CD4-positive, alpha-beta T cell (primary cell): ENCODE measurements at regions not wholly inside any gene's neighbourhood (a gene's known extent, or its start where the extent isn't known, plus 50 kb on each side); places are given as distances from the start of the nearest gene placed in this dataset.

Experiments used
- ATAC-seq: fragments of 200-7000 bp; cut with Tn5 transposase; one replicate; pipeline ENCODE4 v1.10.0; 2022; ENCODE audit warnings: mild to moderate bottlenecking; ENCODE audit not compliant: poor library complexity
- CTCF ChIA-PET: fragments of 350-600 bp; sonication (Branson Sonifier 250); formaldehyde crosslinking; loops from one replicate; lab custom pipeline; 2021; ENCODE audit warnings: antibody characterized with exemption, inconsistent platforms; lab: Charles Lee
- POLR2A ChIA-PET: fragments of 350-600 bp; sonication (Branson Sonifier 250); formaldehyde crosslinking; loops from one replicate; lab custom pipeline; 2021; ENCODE audit warnings: antibody characterized with exemption, inconsistent platforms; lab: Charles Lee
- DNase-seq, 14 experiments: peaks; one replicate each; pipeline ENCODE4 v3.0.0-alpha.2; 2013 to 2020; ENCODE audit warnings: mixed read lengths in 2 of 14
- H3K27ac ChIP-seq, 2 donors: one replicate each; pipeline versions ENCODE4 v1.5.1 to v1.7.0; 2013; ENCODE audit warnings: low read length in 2 of 2, low read depth in 1 of 2, mild to moderate bottlenecking in 1 of 2
- H3K27me3 ChIP-seq, 2 experiments: 1 replicate in 1 of 2; 2 replicates in 1 of 2; pipeline versions ENCODE4 v1.6.1 to v1.7.0; 2013; ENCODE audit warnings: low read length in 2 of 2, control low read depth in 1 of 2, mild to moderate bottlenecking in 1 of 2, moderate library complexity in 1 of 2; ENCODE audit not compliant: insufficient read depth in 2 of 2, control insufficient read depth in 1 of 2
- H3K36me3 ChIP-seq: one replicate; pipeline ENCODE4 v1.6.1; 2013; ENCODE audit warnings: low read length, control low read depth; ENCODE audit not compliant: insufficient read depth
- H3K4me1 ChIP-seq: one replicate; pipeline ENCODE4 v1.6.1; 2013; ENCODE audit warnings: low read length, control low read depth; ENCODE audit not compliant: insufficient read depth
- H3K4me3 ChIP-seq: one replicate; pipeline ENCODE4 v1.5.1; 2013; ENCODE audit warnings: mild to moderate bottlenecking, low read length, moderate library complexity
- H3K9me3 ChIP-seq, 2 experiments: 1 replicate in 1 of 2; 2 replicates in 1 of 2; pipeline versions ENCODE4 v1.6.1 to v1.7.0; 2013; ENCODE audit warnings: low read length in 2 of 2, mild to moderate bottlenecking in 2 of 2, control low read depth in 1 of 2, moderate library complexity in 1 of 2; ENCODE audit not compliant: control insufficient read depth in 1 of 2, insufficient read depth in 1 of 2
- H3K27ac Mint-ChIP-seq: one replicate; pipeline ENCODE4 v1.8.0; 2020; ENCODE audit warnings: mixed read lengths
- H3K27me3 Mint-ChIP-seq: one replicate; pipeline ENCODE4 v1.8.0; 2021; ENCODE audit warnings: mixed read lengths
- H3K36me3 Mint-ChIP-seq: one replicate; pipeline ENCODE4 v1.8.0; 2021; ENCODE audit warnings: low read depth, mixed read lengths
- H3K4me1 Mint-ChIP-seq: one replicate; pipeline ENCODE4 v1.8.0; 2021; ENCODE audit warnings: low read depth, mixed read lengths
- H3K4me3 Mint-ChIP-seq: one replicate; pipeline ENCODE4 v1.8.0; 2020; ENCODE audit warnings: mild to moderate bottlenecking, mixed read lengths
- H3K9me3 Mint-ChIP-seq: one replicate; pipeline ENCODE4 v1.8.0; 2020; ENCODE audit warnings: mixed read lengths
- CTCF ChIP-seq: fragments of 200-600 bp; IDR thresholded peaks from one replicate; pipeline ENCODE4 v1.8.0; 2022; ENCODE audit warnings: antibody characterized with exemption, mild to moderate bottlenecking
- intact Hi-C, 2 experiments: fragments of 100-400 bp; cut with DNase I in 1 of 2; cut with micrococcal nuclease in 1 of 2; formaldehyde crosslinking; loops; one replicate each; pipeline versions ENCODE4 v1.15.1 to v1.9.0; 2023 to 2025; cut with DNase I, micrococcal nuclease

- no peak for TF ChIP-seq CTCF
- Histone ChIP-seq H3K27me3 (no peaks in the 10 kb centered on the region), H3K4me3 (no peak overlapping the region), H3K27ac (no peak overlapping the region), H3K4me1 (no peaks in the 10 kb centered on the region), H3K36me3 (no peaks in the 10 kb centered on the region), H3K9me3 (peaks cover 5 to 18% of the 10 kb centered on the region in 2 experiments)
- ATAC-seq (no peak), DNase-seq (no peak)
- intact Hi-C loops: no loop called here
- Mint-ChIP-seq H3K4me1 (no peaks in the 10 kb centered on the region), H3K27ac (no peak overlapping the region), H3K4me3 (no peak overlapping the region), H3K36me3 (no peaks in the 10 kb centered on the region), H3K9me3 (peaks cover 17% of the 10 kb centered on the region), H3K27me3 (peaks cover 7% of the 10 kb centered on the region)
- POLR2A ChIA-PET: no interaction called here
- CTCF ChIA-PET: no interaction called here
Measured at GRCh38 chr5:58381566-58381965, 78.3 kb downstream of the PLK2 start.

GRCh38 chr5:58380655-58381054 lies 79.2 kb downstream of the PLK2 start:
- Mint-ChIP-seq H3K4me1 (no peaks in the 10 kb centered on the region), H3K27ac (no peak overlapping the region), H3K4me3 (no peak overlapping the region), H3K36me3 (no peaks in the 10 kb centered on the region), H3K27me3 (peaks cover 7% of the 10 kb centered on the region), H3K9me3 (peaks cover 17% of the 10 kb centered on the region)
- TF ChIP-seq CTCF: no peak
- POLR2A ChIA-PET: no interaction called here
- no peak overlapping the region for H3K4me3 ChIP-seq
- no peaks in the 10 kb centered on the region for H3K36me3 ChIP-seq
- no peak overlapping the region for H3K27ac ChIP-seq
- intact Hi-C loops: no loop called here
- CTCF ChIA-PET: no interaction called here
- H3K4me1 ChIP-seq: no peaks in the 10 kb centered on the region
- ATAC-seq (no peak), DNase-seq (no peak)
- no peaks in the 10 kb centered on the region for H3K27me3 ChIP-seq
- H3K9me3 ChIP-seq: peaks cover 5 to 18% of the 10 kb centered on the region in 2 experiments

GRCh38 chr5:58378613-58379390 lies 81.1 kb downstream of the PLK2 start:
- Histone ChIP-seq H3K9me3 (peaks cover 5 to 18% of the 10 kb centered on the region in 2 experiments), H3K27ac (no peak overlapping the region), H3K27me3 (no peaks in the 10 kb centered on the region), H3K4me1 (no peaks in the 10 kb centered on the region), H3K36me3 (no peaks in the 10 kb centered on the region), H3K4me3 (no peak overlapping the region)
- ChIA-PET CTCF (no interaction called here), POLR2A (no interaction called here)
- intact Hi-C loops: no loop called here
- Mint-ChIP-seq H3K9me3 (peaks cover 20% of the 10 kb centered on the region), H3K27me3 (peaks cover 7% of the 10 kb centered on the region), H3K4me3 (no peak overlapping the region), H3K27ac (no peak overlapping the region), H3K4me1 (no peaks in the 10 kb centered on the region), H3K36me3 (no peaks in the 10 kb centered on the region)
- no peak for ATAC-seq
- no peak for TF ChIP-seq CTCF
- DNase-seq: no peak
